Smooth muscle cell (in vitro differentiated cells): ENCODE measurements at regions not wholly inside any gene's neighbourhood (a gene's known extent, or its start where the extent isn't known, plus 50 kb on each side); places are given as distances from the start of the nearest gene placed in this dataset.

Experiments
- DNase-seq: peaks from one replicate; lab custom pipeline; 2025; ENCODE audit not compliant: unreplicated experiment; lab: John Stamatoyannopoulos, UW
- H2AFZ ChIP-seq: fragments of 200-600 bp; sonication (generic); 2 replicates; pipeline ENCODE4 v1.6.0; 2016; ENCODE audit warnings: antibody characterized with exemption, low read depth, mild to moderate bottlenecking
- H3F3A ChIP-seq: fragments of 200-600 bp; sonication (generic); 2 replicates; pipeline ENCODE4 v1.6.0; 2017; ENCODE audit warnings: antibody characterized with exemption, low read depth
- H3K27ac ChIP-seq: fragments of 200-600 bp; sonication (generic); 2 replicates; pipeline ENCODE4 v1.5.1; 2016; ENCODE audit warnings: low read depth, mild to moderate bottlenecking
- H3K27me3 ChIP-seq: fragments of 200-600 bp; sonication (generic); 2 replicates; pipeline ENCODE4 v1.6.1; 2016; ENCODE audit warnings: low read depth, mild to moderate bottlenecking
- H3K36me3 ChIP-seq: fragments of 200-600 bp; sonication (generic); 2 replicates; pipeline ENCODE4 v1.5.1; 2016; ENCODE audit warnings: low read depth
- H3K4me1 ChIP-seq: fragments of 200-600 bp; sonication (generic); 2 replicates; pipeline ENCODE4 v1.5.1; 2016; ENCODE audit warnings: low read depth
- H3K4me2 ChIP-seq: fragments of 200-600 bp; sonication (generic); 2 replicates; pipeline ENCODE4 v1.6.0; 2016; ENCODE audit warnings: mild to moderate bottlenecking
- H3K4me3 ChIP-seq: fragments of 200-600 bp; sonication (generic); 2 replicates; pipeline ENCODE4 v1.5.1; 2016; ENCODE audit warnings: mild to moderate bottlenecking
- H3K79me2 ChIP-seq: fragments of 200-600 bp; sonication (generic); 2 replicates; pipeline ENCODE4 v1.6.0; 2016; ENCODE audit warnings: low read depth, mild to moderate bottlenecking
- H3K9ac ChIP-seq: fragments of 200-600 bp; sonication (generic); 2 replicates; pipeline ENCODE4 v1.6.0; 2016; ENCODE audit warnings: low read depth
- H3K9me3 ChIP-seq: fragments of 200-600 bp; sonication (generic); replicated peaks from 2 replicates; pipeline ENCODE4 v1.5.1; 2016; ENCODE audit warnings: low read depth
- H4K20me1 ChIP-seq: fragments of 200-600 bp; sonication (generic); 2 replicates; pipeline ENCODE4 v1.6.0; 2016; ENCODE audit warnings: low read depth
- WGBS: methylation state at CpG from one replicate; pipeline ENCODE4 v1.1.7; 2016; ENCODE audit warnings: low lambda C conversion rate; 5-methylcytosine and 5-hydroxymethylcytosine counted together
- TF ChIP-seq, protein P1 (sequence below): fragments of 200-600 bp; sonication (generic); IDR thresholded peaks from 2 replicates; pipeline ENCODE4 v1.5.1; 2017; ENCODE audit warnings: borderline replicate concordance, mild to moderate bottlenecking, antibody characterized with exemption; ENCODE audit not compliant: insufficient read depth, poor library complexity, severe bottlenecking

DNA sequence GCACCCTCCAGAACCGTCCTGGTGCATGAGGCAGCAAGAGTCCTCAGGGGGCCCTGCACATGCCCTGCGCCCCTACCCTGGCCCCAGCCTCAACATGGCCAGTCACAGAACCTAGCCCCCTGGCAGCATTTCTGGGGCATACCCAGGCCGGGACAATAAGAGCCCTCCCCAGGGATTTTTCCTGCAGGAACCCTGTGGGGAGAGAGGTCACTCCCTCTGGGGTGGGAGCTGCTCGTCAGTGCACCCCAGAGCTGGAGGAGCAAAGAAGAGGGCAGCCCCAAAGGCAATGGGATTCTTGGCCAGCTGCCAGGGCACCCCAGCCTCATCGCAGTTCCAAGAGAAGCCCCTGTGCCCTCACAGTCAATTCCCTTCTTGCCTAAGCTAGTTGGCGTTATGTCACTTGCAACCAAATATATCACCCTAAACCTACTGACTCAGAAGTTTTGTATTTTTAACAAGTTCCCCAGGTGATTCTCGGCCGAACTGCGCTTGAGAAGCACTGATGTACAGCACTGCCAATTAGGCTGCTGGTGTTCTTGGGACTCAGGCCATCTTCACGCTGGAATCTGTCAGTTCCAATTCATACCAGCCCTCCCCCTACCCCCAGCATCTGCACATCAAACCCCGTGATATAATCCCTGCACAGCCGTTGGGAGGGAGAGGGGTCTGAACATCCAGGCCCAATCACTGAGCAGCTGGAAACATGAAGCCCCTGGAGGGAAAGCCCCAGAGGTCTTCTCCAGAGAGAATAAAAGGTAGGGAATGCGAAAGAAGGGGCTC is 87.5 kb upstream of the PRR20G start:
- Histone ChIP-seq H3K79me2 (no peaks in the 10 kb centered on the region), H3K4me1 (no peaks in the 10 kb centered on the region), H3K4me2 (no peak overlapping the region), H3K27me3 (no peaks in the 10 kb centered on the region), H3K9me3 (no peaks in the 10 kb centered on the region), H3K36me3 (no peaks in the 10 kb centered on the region), H3K4me3 (no peak overlapping the region), H3K27ac (no peak overlapping the region), H3F3A (no peaks in the 10 kb centered on the region), H2AFZ (no peak overlapping the region), H4K20me1 (no peaks in the 10 kb centered on the region), H3K9ac (no peak overlapping the region)
- no peak for DNase-seq
- WGBS: 90% methylated on average over 13 of the region's 13 CpGs
- TF ChIP-seq, protein P1, sequence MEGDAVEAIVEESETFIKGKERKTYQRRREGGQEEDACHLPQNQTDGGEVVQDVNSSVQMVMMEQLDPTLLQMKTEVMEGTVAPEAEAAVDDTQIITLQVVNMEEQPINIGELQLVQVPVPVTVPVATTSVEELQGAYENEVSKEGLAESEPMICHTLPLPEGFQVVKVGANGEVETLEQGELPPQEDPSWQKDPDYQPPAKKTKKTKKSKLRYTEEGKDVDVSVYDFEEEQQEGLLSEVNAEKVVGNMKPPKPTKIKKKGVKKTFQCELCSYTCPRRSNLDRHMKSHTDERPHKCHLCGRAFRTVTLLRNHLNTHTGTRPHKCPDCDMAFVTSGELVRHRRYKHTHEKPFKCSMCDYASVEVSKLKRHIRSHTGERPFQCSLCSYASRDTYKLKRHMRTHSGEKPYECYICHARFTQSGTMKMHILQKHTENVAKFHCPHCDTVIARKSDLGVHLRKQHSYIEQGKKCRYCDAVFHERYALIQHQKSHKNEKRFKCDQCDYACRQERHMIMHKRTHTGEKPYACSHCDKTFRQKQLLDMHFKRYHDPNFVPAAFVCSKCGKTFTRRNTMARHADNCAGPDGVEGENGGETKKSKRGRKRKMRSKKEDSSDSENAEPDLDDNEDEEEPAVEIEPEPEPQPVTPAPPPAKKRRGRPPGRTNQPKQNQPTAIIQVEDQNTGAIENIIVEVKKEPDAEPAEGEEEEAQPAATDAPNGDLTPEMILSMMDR: no peak

DNA sequence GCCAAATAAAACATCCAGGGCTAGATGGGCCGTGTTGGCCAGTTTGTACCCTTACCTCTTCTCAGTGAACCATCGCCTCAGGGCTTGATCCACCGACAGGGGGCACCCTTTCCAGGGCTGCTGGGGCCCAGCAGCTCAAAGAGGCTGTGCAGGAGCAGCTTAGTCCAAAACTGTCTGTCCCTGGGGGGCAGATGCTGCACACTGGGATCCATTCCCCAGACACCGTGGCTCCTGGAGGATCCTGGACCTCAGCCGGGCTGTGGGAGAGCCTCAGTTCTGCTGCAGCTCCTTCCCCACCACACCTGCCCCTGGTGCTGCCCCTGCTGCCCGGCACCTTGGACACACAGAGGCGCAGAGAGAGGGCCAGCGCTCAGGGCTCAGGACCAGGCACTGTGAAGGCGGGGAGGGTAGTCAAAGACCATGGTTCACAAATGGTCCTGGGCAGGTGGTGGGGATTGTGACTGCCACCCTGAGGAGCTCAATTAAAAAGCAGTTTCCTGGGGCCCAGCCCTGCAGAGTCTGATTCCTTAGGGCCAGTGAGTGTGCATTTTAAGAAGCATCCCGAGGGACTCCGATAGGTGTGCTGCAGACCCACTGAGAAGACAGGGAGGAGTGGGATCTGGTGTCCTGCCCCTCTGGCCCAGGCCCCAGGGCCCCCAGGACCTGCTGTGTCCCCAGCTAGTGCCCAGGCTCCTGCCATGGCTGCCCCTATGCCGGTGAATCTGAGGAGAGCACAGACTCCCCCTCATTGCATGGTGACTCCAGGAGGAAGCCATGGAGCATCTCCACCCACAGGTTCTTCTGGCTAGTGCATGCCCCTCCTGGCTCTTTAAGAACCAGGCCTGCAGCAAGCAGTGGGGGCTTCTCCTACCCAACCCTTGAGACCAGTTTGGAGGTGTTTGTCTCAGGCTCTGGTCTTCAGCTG is 86.5 kb upstream of the PRR20G start:
- no peak overlapping the region for H3K4me2 ChIP-seq
- TF ChIP-seq, protein P1: peak; percentile 37
- H3K27ac ChIP-seq: no peak overlapping the region
- no peaks in the 10 kb centered on the region for H3K9me3 ChIP-seq
- H3K4me3 ChIP-seq: no peak overlapping the region
- peaks cover 2% of the 10 kb centered on the region for H3K27me3 ChIP-seq
- 72% methylated on average over 12 of the region's 12 CpGs for WGBS
- no peaks in the 10 kb centered on the region for H3K36me3 ChIP-seq
- no peaks in the 10 kb centered on the region for H3F3A ChIP-seq
- H2AFZ ChIP-seq: no peak overlapping the region
- no peaks in the 10 kb centered on the region for H4K20me1 ChIP-seq
- H3K79me2 ChIP-seq: no peaks in the 10 kb centered on the region
- no peak overlapping the region for H3K9ac ChIP-seq
- DNase-seq: no peak
- no peaks in the 10 kb centered on the region for H3K4me1 ChIP-seq

DNA sequence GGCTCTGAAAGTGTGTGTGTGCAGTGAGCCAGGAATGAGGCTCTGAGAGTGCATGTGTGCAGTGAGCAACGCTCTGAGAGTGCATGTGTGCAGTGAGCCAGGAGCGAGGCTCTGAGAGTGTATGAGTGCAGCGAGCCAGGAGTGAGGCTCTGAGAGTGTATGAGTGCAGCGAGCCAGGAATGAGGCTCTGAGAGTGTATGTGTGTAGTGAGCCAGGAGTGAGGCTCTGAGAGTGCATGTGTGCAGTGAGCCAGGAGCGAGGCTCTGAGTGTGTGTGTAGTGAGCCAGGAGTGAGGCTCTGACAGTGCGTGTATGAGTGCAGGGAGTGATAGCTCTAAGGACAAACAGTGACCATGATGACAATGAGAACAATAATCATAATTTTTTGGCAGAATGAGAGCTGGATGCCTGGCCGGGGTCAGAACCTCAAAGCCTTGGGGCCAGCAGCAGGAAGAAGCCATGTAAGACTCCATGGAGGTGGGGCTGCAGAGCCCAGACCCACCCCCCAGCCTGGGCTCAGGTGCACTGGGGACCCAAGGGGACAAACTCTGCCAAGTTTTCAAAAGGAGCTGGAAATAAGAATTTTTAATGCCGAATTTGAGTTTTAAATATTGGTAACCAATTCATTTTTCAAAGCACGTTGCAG is 85.7 kb upstream of the PRR20G start:
- TF ChIP-seq, protein P1: no peak
- H3K9me3 ChIP-seq: no peaks in the 10 kb centered on the region
- no peak overlapping the region for H3K4me3 ChIP-seq
- H3K27ac ChIP-seq: no peak overlapping the region
- H3K27me3 ChIP-seq: peaks cover 7% of the 10 kb centered on the region
- H3K4me1 ChIP-seq: peaks cover 1% of the 10 kb centered on the region
- WGBS: 77% methylated on average over 9 of the region's 9 CpGs
- H3K9ac ChIP-seq: no peak overlapping the region
- H3K36me3 ChIP-seq: no peaks in the 10 kb centered on the region
- no peak overlapping the region for H2AFZ ChIP-seq
- no peaks in the 10 kb centered on the region for H3F3A ChIP-seq
- H3K79me2 ChIP-seq: no peaks in the 10 kb centered on the region
- no peak for DNase-seq
- no peak overlapping the region for H3K4me2 ChIP-seq
- no peaks in the 10 kb centered on the region for H4K20me1 ChIP-seq
